ACC112 (cell line): ENCODE measurements at regions not wholly inside any gene's neighbourhood (a gene's known extent, or its start where the extent isn't known, plus 50 kb on each side); places are given as distances from the start of the nearest gene placed in this dataset.

Experiments
- H2AFZ ChIP-seq: fragments of 200-600 bp; sonication (generic); one replicate; pipeline ENCODE4 v1.6.0; 2017; ENCODE audit warnings: antibody characterized with exemption, low read length; ENCODE audit not compliant: unreplicated experiment
- H3K27ac ChIP-seq: fragments of 200-600 bp; sonication (generic); 2 replicates; pipeline ENCODE4 v1.5.1; 2014; ENCODE audit warnings: low read depth, mild to moderate bottlenecking, antibody characterized with exemption, low read length, moderate library complexity
- H3K27me3 ChIP-seq: fragments of 200-600 bp; sonication (generic); 2 replicates; pipeline ENCODE4 v1.6.1; 2014; ENCODE audit warnings: mild to moderate bottlenecking, antibody characterized with exemption, low read length, moderate library complexity, mixed read lengths; ENCODE audit not compliant: insufficient read depth
- H3K36me3 ChIP-seq: fragments of 200-600 bp; sonication (generic); 2 replicates; pipeline ENCODE4 v1.6.1; 2016; ENCODE audit warnings: mild to moderate bottlenecking, antibody characterized with exemption, low read length, moderate library complexity, mixed read lengths; ENCODE audit not compliant: insufficient read depth
- H3K4me1 ChIP-seq: fragments of 200-600 bp; sonication (generic); one replicate; pipeline ENCODE4 v1.6.1; 2016; ENCODE audit warnings: low read length, mixed read lengths; ENCODE audit not compliant: insufficient read depth, unreplicated experiment, control insufficient read depth
- H3K4me3 ChIP-seq: fragments of 200-600 bp; sonication (generic); 2 replicates; pipeline ENCODE4 v1.5.1; 2014; ENCODE audit warnings: mild to moderate bottlenecking, low read depth, low read length
- H3K79me2 ChIP-seq: fragments of 200-600 bp; sonication (generic); one replicate; pipeline ENCODE4 v1.6.0; 2016; ENCODE audit warnings: low read length; ENCODE audit not compliant: control insufficient read depth, unreplicated experiment, insufficient read depth

DNA sequence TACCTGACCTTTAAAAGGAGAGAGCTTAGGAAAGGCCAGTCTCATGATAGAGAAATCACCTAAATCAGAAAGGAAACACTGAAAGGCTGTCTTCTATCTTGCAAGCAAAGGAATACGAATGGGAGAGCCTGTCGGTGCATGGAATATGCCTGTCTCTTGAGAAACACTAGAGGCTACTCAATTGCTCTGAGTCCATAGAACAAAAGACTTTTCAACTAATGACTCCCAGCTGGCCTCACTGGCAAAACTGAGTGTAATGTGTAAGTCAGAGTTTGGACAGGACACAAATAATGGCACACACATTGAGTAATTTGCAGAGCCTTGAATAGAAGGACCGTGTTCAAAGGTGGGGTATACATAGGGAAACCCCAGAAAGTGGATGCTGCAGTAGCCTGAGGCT lies 171.0 kb upstream of the ARHGAP20 start:
- H3K4me1 ChIP-seq = no peaks in the 10 kb centered on the region
- no peak overlapping the region for H3K27ac ChIP-seq
- H3K27me3 ChIP-seq = no peaks in the 10 kb centered on the region
- H3K79me2 ChIP-seq = no peaks in the 10 kb centered on the region
- H3K36me3 ChIP-seq = no peaks in the 10 kb centered on the region
- H3K4me3 ChIP-seq = no peak overlapping the region
- H2AFZ ChIP-seq = no peak overlapping the region

DNA sequence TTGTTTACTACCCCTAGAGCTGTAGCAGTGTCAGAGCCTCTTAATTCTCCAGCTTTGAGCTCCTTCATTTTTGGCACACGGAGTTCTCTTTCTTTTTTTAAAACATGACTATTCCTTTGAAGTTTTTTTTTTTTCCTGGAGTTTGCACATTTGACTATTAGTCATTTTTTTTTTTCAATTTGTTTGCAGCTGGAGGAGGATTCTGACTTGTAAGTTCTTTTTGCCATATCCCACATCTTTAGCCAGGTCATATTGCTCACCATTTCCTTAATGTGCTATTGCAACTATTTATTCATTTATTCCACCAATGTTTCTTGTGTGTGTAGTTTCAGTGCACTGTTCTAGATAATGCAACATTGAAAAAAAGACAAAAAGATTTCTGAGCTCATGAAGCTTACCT lies 166.3 kb upstream of the ARHGAP20 start:
- Histone ChIP-seq H3K4me1 (no peaks in the 10 kb centered on the region), H3K36me3 (no peaks in the 10 kb centered on the region), H2AFZ (no peak overlapping the region), H3K27me3 (no peaks in the 10 kb centered on the region), H3K4me3 (no peak overlapping the region), H3K79me2 (no peaks in the 10 kb centered on the region), H3K27ac (no peak overlapping the region)

DNA sequence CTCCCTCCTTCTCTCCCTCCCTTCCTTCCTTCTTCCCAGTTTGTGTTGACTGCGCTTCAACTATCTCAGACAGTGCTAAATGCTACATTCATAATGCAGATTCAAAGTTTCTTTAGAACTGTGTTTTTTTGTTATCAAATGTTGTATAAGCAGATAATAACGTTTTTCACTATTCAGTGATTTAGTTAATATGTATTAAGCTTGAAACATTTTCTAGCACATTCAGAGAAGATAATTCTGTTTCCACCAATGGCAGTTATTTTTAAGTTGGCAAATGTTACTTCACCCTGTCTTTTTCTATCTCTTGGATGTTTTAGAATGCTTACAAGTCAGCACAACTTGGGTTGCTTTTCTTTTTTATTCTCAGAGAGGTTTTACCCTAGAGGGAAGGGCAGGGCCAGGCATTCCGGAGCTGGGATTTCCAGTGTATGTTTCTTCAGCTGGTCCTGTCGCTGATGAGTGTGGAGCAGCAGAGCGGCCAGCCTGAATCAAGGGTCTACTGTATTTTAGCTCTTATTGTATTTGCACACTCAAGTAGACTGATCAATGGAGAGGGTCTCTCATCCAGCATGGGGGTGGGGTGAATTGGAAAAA lies 162.3 kb upstream of the ARHGAP20 start:
- no peaks in the 10 kb centered on the region for H3K4me1 ChIP-seq
- no peaks in the 10 kb centered on the region for H3K27me3 ChIP-seq
- no peak overlapping the region for H2AFZ ChIP-seq
- H3K36me3 ChIP-seq = no peaks in the 10 kb centered on the region
- no peak overlapping the region for H3K27ac ChIP-seq
- H3K4me3 ChIP-seq = no peak overlapping the region
- no peaks in the 10 kb centered on the region for H3K79me2 ChIP-seq

DNA sequence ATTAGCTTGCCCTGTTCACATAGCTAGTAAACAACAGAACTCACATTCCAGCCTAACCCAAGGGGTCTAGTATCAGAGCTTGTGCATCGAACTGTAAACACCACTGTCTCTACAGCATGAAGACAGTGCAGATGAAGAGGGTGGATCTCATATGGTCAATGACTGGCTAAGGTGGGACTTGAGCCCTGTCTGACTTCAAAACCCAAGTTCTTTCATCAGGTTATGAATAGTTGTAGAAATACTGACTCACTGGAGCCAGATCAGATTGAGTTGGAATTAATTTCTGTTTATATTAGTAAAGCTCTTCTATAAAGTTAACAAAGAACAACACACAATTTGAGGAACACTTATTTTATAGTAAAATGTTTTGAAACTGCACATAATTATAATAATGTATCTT lies 161.7 kb upstream of the ARHGAP20 start:
- H3K36me3 ChIP-seq = no peaks in the 10 kb centered on the region
- H3K27me3 ChIP-seq = no peaks in the 10 kb centered on the region
- H3K27ac ChIP-seq = no peak overlapping the region
- no peaks in the 10 kb centered on the region for H3K4me1 ChIP-seq
- H3K4me3 ChIP-seq = no peak overlapping the region
- H3K79me2 ChIP-seq = no peaks in the 10 kb centered on the region
- H2AFZ ChIP-seq = no peak overlapping the region

DNA sequence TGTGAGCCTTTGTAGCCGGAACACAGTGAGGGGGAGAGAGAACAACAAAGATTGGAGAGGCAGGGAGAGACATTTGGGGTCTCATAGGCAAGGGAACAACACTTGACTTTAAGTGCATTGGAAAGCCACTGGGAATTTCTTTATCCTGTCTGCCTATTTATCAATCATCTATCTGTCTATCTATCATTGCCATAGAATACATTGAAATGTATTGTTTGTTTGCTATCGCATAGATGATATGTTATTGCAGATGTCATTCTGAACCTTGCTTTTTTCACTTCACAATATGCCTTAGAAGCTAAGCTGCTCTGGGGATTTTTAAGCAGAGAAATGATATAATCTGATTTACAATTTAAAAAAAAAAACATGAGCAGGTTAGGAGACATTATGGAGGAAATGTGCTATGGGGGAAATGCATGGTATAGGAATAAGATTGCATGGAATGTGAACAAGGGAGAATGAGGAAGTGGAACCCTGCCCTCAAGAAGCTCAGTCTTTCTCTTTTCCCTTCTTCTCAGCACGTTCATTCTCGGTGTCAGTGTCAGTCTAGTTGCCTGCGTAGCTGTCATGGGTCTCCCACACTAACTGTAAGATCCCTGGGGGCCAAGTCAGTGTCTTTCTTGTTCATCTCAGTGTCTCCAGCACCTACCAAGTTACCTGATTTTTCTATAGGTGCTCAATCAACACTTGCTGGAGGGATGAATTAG lies 158.7 kb upstream of the ARHGAP20 start:
- H3K27me3 ChIP-seq = no peaks in the 10 kb centered on the region
- no peak overlapping the region for H3K4me3 ChIP-seq
- H3K27ac ChIP-seq = no peak overlapping the region
- H3K79me2 ChIP-seq = no peaks in the 10 kb centered on the region
- H2AFZ ChIP-seq = no peak overlapping the region
- H3K4me1 ChIP-seq = no peaks in the 10 kb centered on the region
- no peaks in the 10 kb centered on the region for H3K36me3 ChIP-seq

DNA sequence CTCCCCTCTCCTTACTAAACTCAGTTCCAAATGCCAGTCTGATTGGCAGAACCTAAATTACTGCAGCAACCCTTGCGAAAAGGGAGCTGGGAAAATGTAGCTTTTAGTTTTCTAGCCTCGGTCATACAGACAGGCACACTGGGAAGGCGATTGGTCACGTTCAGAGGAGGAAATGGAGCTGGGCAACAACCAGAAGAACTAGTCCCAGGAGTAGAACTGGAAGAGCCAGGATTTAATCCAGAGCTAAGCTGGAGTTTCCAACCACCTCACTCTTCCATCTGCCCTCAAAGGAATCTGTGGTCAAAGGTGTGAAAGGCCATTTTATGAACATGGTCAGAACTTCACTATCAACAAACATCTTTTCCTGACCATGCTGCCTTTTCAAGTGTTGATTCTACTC lies 155.7 kb upstream of the ARHGAP20 start:
- no peaks in the 10 kb centered on the region for H3K4me1 ChIP-seq
- H2AFZ ChIP-seq = no peak overlapping the region
- H3K79me2 ChIP-seq = no peaks in the 10 kb centered on the region
- H3K36me3 ChIP-seq = no peaks in the 10 kb centered on the region
- H3K27me3 ChIP-seq = no peaks in the 10 kb centered on the region
- H3K27ac ChIP-seq = no peak overlapping the region
- H3K4me3 ChIP-seq = no peak overlapping the region

DNA sequence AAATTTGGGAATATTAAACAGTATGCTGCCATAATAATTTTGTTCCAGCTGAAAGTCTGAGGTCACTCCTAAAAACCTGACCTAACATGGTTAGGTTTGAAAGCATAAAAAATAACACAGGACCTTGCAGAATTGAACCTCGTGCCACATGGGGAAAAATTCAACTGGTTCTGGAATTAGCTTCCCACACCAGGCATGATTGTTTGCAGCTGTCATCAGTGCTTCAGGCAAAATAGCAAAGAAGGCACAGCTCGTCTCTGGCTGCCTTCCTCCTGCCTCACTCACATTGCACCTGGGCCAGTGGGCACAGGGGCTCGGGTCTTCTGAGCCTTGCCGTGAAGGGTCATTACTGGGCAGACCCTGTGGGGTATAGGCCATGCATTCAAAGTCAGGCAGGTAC lies 153.8 kb upstream of the ARHGAP20 start:
- no peak overlapping the region for H2AFZ ChIP-seq
- H3K27ac ChIP-seq = no peak overlapping the region
- H3K27me3 ChIP-seq = no peaks in the 10 kb centered on the region
- H3K36me3 ChIP-seq = no peaks in the 10 kb centered on the region
- H3K4me1 ChIP-seq = no peaks in the 10 kb centered on the region
- H3K4me3 ChIP-seq = no peak overlapping the region
- no peaks in the 10 kb centered on the region for H3K79me2 ChIP-seq

DNA sequence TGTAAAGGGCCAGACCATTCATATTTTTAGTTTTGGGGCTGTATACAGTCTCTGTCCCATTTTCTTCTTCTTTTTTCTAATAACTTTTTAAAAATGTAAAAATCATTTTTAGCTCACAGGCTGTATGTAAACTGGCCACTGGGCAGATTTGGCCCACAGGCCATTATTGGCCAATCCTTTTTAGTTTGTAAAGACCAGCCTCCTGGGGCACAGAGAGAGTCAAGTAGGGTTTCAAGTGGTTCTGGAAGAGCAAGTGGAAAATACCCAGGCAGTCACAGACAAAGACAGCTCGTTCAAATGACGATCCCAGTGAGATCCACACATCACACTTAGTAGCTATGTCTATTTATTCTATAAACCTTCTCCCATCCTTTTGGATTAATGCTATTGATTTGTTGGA lies 150.2 kb upstream of the ARHGAP20 start:
- Histone ChIP-seq H3K27me3 (no peaks in the 10 kb centered on the region), H3K4me1 (peaks cover 15% of the 10 kb centered on the region), H3K4me3 (no peak overlapping the region), H3K79me2 (no peaks in the 10 kb centered on the region), H3K27ac (no peak overlapping the region), H2AFZ (no peak overlapping the region), H3K36me3 (no peaks in the 10 kb centered on the region)

DNA sequence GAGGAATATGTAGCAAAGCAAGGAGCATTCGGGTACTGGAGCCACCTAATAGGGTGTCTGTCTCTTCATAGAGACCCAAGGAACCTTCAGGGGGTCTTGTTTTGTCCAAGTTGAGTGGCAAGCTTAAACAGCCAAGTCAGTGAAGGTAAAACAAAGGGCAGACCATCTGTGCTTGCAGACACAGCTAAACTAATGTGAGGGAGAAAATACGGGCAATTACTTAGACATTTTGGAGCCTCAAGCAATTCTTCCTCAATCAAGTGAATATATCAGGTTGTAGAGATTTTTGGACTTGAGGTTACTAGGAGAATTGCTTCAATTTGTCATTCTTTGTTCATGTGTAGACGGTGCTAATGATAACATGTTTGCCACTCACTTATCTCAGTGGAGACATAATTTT lies 148.2 kb upstream of the ARHGAP20 start:
- Histone ChIP-seq H3K27ac (no peak overlapping the region), H3K36me3 (no peaks in the 10 kb centered on the region), H3K27me3 (no peaks in the 10 kb centered on the region), H3K4me3 (no peak overlapping the region), H3K4me1 (peaks cover 22% of the 10 kb centered on the region), H2AFZ (no peak overlapping the region), H3K79me2 (no peaks in the 10 kb centered on the region)

DNA sequence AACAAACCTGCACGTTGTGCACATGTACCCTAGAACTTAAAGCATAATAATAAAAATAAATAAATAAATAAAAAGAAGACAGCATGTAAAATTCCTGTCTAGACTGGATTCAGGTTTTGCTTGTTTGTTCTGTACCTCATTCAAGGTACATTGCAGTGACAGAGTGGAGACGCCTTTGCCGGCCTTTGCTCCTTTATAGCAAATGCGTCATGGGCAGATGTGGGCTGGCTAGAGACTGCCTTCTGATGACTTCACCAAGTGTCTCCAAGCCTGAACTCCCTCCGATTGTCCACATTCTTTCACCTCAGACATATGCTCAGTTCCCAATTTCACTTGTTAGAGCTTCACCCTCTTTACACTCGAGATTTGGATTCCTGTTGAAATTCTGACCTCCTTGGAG lies 147.8 kb upstream of the ARHGAP20 start:
- H2AFZ ChIP-seq = no peak overlapping the region
- no peaks in the 10 kb centered on the region for H3K27me3 ChIP-seq
- no peak overlapping the region for H3K4me3 ChIP-seq
- no peaks in the 10 kb centered on the region for H3K79me2 ChIP-seq
- no peaks in the 10 kb centered on the region for H3K36me3 ChIP-seq
- H3K27ac ChIP-seq = no peak overlapping the region
- H3K4me1 ChIP-seq = peaks cover 22% of the 10 kb centered on the region

DNA sequence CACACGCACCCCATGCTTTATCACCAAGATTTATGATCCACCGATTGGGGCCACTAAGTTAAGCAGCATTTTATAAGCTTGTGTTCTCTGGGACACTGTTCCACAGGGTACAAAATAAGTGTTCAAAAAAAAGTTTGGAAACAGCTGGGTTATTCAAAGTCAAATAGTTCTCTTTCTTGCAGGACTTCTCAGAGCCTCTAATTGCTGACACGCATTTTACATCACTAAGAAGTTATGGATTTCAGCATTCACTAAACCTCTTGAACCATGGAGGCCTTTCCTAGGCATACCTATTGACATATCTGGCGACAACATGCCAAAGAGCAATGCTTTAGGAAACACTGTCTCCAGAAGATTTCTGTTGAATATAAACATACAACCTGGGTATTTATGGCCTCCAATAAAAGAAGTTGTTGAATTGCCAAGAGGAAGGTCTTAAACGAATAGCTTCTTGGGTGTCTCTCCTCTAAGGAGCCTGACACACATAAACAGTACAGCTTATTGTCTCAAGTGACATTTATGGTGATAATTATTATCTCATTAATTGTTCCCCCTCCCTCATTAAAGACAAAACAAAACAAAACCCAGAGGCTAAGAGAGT lies 147.1 kb upstream of the ARHGAP20 start:
- H3K27ac ChIP-seq = no peak overlapping the region
- H3K79me2 ChIP-seq = no peaks in the 10 kb centered on the region
- no peak overlapping the region for H3K4me3 ChIP-seq
- H3K4me1 ChIP-seq = peaks cover 22% of the 10 kb centered on the region
- no peaks in the 10 kb centered on the region for H3K36me3 ChIP-seq
- no peak overlapping the region for H2AFZ ChIP-seq
- H3K27me3 ChIP-seq = no peaks in the 10 kb centered on the region
